CD4-positive, alpha-beta T cell treated with Interleukin-4 for 1 hour (primary cell): ENCODE measurements at regions not wholly inside any gene's neighbourhood (a gene's known extent, or its start where the extent isn't known, plus 50 kb on each side); places are given as distances from the start of the nearest gene placed in this dataset.

Source experiments
- DNase-seq, 2 donors: peaks; one replicate each; pipeline ENCODE4 v3.0.0-alpha.2; 2020 to 2022

DNA sequence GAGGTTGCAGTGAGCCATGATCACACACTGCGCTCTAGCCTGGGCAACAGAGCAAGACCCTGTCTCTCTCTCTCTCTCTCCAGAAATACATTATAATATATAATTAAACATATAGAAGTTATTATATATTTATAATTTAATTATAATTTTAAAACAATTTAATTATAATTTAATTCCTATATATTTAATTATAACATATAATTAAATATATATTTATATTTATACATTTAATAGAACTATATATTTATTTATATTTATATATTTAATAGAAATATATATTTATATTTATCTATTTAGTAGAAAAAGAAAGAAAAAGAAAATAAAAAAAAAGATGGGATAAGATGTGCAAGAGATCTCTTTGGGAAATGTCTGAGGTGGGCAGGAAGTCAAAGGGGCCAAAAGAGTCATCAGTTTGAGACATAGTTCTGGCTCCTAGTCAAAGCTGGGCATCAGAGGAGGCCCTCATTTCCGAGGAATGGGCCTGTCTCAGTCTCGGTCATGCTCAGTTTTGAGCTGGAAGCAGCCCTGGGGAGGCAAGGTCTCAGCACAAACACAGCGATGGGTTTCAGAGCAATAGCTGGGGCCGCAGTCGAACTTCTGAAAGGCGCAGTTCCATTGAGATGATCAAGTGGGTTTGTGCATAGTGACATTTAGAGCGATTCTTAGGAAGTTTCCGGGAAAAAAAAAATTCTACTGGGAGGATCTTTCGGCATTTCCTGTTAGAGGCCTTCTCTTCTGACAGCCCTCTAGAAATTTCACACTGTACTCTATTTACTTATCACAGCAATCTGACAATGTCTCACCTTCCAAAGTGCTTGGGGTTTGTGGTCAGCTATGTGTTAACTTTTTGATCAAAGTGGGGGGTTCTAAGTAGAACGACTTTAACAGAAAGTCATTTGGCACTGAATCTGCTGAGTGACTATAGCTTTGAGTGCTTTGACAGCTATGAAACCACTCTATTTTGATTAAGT, 58.7 kb upstream of the GZMB start:
- peak; percentile 40 to 82 for DNase-seq

DNA sequence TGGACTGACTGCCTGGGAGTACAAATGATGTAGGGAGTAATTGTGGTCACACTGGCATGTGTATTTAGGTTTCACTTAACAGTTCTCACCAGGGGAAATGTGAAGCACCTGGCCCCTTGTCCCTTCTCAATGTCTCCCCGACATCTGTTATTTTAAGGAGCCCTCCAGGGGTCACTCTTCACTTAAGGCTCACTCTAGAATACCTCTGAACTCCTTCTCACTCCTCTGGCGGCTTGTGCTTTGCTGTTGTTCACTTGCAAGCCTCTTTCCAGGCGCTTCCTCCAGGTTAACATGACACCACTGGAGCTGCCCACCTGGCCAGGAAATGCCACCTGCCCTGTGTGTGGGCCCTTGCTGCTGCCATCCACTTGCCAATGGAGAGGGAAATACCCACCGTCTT, 56.5 kb upstream of the GZMB start:
- peak in 1 of 2 donors; percentile 49 for DNase-seq

- DNase-seq, result no peak
These were observed 54.2 kb upstream of the GZMB start for GRCh38 chr14:24688030-24688658.
